Right ventricle myocardium superior (tissue), 1 donor: ENCODE measurements at regions not wholly inside any gene's neighbourhood (a gene's known extent, or its start where the extent isn't known, plus 50 kb on each side); places are given as distances from the start of the nearest gene placed in this dataset.

ENCODE experiments used
- ATAC-seq: fragments of 200-7000 bp; cut with Tn5 transposase; one replicate; pipeline ENCODE4 v1.9.1; 2020; ENCODE audit warnings: mild to moderate bottlenecking; ENCODE audit not compliant: poor library complexity
- DNase-seq: peaks from one replicate; pipeline ENCODE4 v3.0.0-alpha.2; 2020
- intact Hi-C: fragments of 100-400 bp; cut with DNase I; formaldehyde crosslinking; loops from one replicate; pipeline ENCODE4 v1.11.2; 2022
- donor health status: DM: no; HTN: yes; CAD: no; lungs with severe emphysema.

DNA sequence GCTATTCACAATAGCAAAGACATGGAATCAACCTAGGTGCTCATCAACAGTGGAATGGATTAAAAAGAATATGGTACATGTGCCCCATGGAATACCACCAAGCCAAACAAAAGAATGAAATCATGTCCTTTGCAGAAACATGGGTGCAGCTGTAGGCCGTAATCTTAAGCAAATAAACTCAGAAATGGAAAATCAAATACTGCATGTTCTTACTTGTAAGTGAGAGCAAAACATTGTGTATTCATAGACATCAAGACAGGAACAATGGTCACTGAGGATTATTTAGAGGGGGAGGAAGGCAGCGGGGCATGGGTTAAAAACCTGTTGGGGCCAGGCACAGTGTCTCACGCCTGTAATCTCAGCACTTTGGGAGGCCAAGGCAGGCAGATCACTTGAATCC lies 304.7 kb upstream of the ROBO2 start:
- DNase-seq, result no peak
- intact Hi-C loops, result no loop called here
- ATAC-seq, result no peak

DNA sequence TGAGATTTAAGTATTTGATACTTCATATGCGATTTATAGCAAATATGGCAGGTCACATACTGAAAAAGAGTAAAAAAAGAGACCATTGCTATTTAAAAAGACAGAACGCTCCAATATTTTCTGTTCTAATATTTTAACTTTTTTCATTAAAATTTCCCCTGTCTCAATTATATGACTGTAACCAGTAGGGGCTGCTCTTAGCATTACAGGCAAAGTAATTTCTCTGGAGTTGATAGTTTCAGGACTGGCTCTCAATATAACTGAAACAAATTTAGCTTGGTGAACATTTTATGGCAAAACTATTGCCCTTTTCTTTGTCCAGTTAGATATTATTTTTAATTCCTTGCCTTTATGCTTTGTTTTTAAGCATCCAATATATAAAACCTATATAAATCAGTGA lies 286.3 kb upstream of the ROBO2 start:
- ATAC-seq, result no peak
- DNase-seq, result no peak
- intact Hi-C loops, result no loop called here

DNA sequence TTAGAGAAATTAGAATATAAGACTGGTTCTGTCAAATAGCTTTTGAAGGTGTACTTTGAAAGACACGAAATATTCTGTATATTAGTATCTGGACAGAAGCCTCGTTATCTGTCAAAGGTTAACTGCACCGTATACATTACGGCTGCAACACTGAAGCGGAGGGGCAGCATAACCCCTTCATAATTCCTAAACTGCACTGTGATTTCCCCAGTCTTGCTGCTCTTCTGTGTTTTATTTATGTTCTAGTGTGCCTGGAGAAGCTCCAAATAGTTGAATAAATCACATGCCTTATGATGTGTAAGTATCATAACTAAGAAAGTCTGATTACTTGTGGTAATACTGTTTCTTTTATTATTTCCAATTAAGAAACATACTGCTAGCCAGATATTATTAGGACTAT lies 285.7 kb upstream of the ROBO2 start:
- no peak for DNase-seq
- intact Hi-C loops, result no loop called here
- ATAC-seq, result no peak

DNA sequence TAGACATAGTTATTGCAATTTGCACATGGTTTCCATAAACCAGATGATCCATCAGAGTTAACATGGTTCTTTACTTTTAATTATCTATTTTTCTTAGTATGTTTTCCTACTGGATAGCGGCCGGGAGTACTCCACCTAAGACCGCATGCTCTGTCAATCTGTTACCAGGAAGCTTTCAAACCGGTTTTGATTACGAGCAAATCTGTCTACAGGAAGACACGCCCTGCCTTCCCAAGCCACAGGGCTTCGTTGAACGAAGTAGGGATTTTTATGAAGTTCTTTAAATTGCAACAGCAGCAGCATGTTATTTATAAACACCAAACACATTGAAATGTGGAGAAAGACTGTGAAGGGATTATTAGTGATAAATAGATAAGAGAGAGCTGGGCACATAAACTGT lies 283.3 kb upstream of the ROBO2 start:
- DNase-seq, result no peak
- intact Hi-C loops, result no loop called here
- ATAC-seq, result no peak

DNA sequence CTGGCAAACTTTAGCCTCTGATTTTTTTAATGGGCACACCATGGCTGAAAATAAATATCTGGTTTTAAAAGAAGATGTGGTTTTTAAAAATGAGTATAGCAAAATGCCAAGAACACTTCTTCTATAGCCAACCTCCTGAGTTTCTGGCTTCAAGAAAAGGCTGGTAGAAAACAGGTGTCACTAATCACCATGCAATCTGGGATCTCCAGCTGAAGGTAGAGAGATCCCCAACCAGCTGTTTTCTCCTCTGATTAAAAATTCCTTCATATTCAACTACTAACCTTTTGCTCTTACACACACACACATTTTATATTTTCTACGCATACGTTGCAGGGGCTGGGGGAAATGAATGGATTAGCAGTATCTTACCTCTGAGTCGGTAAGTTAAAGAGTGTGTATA lies 279.6 kb upstream of the ROBO2 start:
- intact Hi-C loops, result no loop called here
- DNase-seq, result no peak
- no peak for ATAC-seq

DNA sequence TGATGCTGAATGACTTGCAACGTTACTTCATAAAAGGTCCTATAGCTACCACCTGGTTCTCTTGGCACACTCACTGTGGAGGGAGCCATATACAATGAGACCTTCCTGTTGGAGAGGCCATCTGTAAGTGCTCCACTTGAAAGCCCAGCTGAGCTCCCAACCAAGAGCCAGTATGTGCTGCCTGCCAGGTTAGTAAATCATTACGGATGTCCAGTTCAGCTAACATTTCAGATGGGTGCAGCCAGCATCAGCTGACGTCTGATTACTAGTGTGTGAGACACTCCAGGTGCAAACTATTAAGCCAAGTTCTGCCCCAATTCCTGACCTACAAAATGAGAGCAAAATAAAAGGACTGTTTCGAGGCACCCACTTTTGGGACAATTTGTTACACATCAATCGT lies 274.4 kb upstream of the ROBO2 start:
- DNase-seq (no peak), ATAC-seq (no peak)
- intact Hi-C loops, result no loop called here

- ATAC-seq, result no peak
- intact Hi-C loops, result no loop called here
- no peak for DNase-seq
These were observed 271.0 kb upstream of the ROBO2 start for GRCh38 chr3:76768912-76769311.

DNA sequence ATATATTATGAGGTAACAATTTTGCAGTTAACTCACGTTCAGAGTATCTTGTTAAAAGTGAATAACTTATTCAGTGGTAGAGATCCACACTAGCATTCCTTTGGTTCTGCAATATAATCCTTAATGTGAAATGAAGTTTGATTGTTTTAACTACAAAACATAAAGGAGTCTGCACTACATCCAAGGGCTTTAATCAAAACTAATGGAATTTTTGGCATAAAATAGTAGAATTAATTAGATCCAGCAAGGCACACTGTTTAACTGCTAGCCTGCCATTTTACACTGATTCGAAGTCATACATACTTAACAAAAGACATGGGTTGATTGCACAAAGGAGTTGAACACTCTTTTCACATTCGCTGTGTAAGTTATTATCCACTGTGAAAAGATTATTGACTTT lies 263.0 kb upstream of the ROBO2 start:
- intact Hi-C loops, result no loop called here
- ATAC-seq, result no peak
- DNase-seq, result no peak

DNA sequence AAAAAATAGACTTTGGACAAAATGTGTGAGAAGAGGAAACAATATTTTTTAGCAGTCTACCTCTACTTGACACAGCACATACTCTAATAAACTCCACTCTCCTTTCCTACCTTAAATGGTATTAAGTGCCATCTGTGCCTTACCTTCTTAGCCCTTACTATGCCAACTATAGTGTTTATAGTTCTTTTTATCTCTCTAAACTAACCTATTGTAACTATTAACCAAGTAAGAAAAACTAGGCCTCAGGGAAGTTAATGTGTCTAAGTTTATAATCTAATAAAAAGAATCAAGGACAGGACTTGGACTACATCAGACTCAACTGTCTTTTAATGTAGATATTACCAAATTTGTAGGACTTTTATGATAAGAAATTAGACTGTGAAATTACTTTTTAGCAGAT lies 251.7 kb upstream of the ROBO2 start:
- DNase-seq, result no peak
- no peak for ATAC-seq
- intact Hi-C loops, result no loop called here

GRCh38 chr3:76789237-76789636 lies 250.7 kb upstream of the ROBO2 start:
- ATAC-seq, result no peak
- intact Hi-C loops, result no loop called here
- no peak for DNase-seq

- DNase-seq, result no peak
- ATAC-seq, result no peak
- intact Hi-C loops, result no loop called here
These were observed 228.5 kb upstream of the ROBO2 start for GRCh38 chr3:76811418-76811817.

DNA sequence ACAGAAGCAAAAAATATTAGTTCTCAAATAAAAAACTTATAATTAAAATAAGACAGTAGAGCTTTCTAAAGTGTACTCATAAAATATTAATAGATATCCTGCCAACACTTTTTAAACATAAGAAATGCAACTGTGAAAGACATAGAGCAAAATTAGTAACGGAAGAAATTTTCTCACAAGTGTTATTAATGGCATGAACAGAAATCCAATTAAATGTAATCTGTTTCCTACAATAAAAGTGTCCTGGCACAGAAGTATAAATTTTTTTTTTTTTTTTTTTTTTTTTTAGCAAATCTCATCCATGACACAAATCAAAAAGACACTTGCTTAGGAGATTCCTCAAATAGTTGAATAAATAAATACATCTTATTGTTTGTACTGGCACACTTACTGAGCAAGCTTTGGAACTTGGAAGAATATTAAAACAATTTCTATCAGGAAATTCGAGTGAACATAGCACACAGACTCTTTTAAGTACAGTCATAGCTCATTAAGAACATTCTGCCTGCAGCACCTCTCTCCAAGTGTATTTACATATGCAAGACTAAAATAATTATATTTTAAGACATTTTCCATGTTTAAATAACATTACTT lies 227.2 kb upstream of the ROBO2 start:
- no peak for ATAC-seq
- intact Hi-C loops, result no loop called here
- DNase-seq, result no peak

- intact Hi-C loops, result no loop called here
- no peak for DNase-seq
- ATAC-seq, result no peak
These were observed 224.3 kb upstream of the ROBO2 start for GRCh38 chr3:76815561-76815960.

DNA sequence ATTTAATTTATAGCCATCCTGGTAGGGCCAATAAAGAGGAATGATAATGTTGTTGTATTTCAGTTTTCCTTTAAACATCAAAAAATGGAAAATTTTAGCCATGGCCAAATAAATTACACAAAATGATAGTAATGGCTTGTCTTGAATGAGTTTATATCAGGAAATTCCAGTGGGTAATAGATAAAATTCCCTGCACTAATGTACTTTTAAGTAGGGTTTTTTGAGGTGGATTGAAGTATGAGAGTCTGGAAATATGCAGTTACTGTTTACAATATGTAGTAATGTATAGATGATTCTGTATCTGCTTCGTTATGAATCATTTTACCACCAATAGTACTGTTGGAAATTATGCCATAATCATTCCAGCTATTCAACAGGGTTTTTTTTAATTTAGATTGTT lies 219.4 kb upstream of the ROBO2 start:
- intact Hi-C loops, result no loop called here
- ATAC-seq (no peak), DNase-seq (no peak)

DNA sequence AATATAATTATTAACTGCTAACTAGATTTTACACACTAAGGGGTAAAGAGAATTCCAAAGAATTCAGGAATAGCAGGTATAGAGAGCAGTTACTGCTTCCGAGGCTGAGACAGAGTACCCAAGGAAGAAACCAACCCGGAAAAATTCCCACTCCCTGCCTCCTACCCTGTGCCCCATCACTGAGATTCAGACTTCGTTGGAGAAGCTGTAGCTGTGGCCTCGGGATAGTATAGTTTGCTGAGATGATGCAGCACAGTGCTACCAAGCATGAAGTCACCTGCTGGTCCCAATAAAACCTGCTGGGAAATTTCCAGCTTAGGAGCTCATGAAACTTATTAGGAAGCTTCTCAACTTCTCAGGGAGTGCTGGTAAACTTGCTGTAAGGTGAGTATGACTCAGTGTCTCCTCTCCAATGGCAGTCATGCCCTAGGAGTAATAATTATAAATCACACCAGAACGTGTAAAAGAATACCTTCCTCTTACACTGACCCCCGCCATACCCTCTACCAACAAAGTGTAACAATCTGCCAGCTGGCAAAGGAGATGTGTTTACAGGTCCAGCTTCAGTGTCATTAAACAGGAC lies 215.2 kb upstream of the ROBO2 start:
- DNase-seq (no peak), ATAC-seq (no peak)
- intact Hi-C loops, result no loop called here

GRCh38 chr3:76826861-76827260 lies 213.0 kb upstream of the ROBO2 start:
- DNase-seq (no peak), ATAC-seq (no peak)
- intact Hi-C loops, result no loop called here

GRCh38 chr3:76827701-76828226 lies 212.1 kb upstream of the ROBO2 start:
- ATAC-seq, result no peak
- no peak for DNase-seq
- intact Hi-C loops, result no loop called here

GRCh38 chr3:76834657-76835056 lies 205.2 kb upstream of the ROBO2 start:
- intact Hi-C loops, result no loop called here
- DNase-seq (no peak), ATAC-seq (no peak)

DNA sequence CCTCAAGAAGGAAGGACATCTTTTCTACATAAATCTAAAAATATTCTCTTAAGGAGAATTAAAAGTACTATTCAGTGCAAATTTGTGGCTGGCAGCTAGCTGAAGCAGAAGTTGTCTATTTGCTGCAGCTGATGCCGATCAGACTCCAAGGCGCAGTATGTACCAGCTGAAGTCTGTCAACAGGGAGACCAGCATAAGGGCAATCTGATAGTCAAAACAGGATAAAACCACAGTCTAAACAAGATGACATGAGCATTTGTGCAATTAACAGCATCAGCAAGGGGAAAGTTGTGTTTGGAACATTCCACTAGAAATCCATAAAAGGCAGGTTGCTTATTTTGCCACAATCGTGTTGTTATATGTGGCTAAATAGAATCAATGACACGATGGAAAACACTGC lies 198.2 kb upstream of the ROBO2 start:
- ATAC-seq (no peak), DNase-seq (no peak)
- intact Hi-C loops, result no loop called here

GRCh38 chr3:76842216-76842615 lies 197.7 kb upstream of the ROBO2 start:
- intact Hi-C loops, result no loop called here
- DNase-seq, result no peak
- ATAC-seq, result no peak

DNA sequence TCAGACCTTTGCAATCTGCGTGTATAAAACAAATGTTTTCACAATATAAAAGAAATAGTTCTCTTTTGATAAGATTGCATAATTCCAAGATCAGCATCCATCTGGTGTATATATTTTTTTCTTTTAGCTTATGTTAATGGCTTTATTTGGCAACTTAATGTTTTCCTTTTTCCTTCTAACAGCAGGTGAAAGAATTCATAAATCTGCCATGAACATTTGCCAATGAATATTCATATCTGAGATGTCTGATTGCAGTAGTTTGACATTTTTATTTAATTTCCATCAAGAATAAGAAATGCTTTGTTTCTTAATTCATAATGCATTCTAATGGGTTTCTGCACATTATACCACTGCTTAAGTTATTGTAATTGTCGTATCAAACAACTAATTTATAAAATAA lies 184.4 kb upstream of the ROBO2 start:
- no peak for ATAC-seq
- no peak for DNase-seq
- intact Hi-C loops, result no loop called here
